Stimulated activated CD8-positive, alpha-beta memory T cell treated with anti-CD3 and anti-CD28 coated beads, Interleukin-7, amount 100 ng/mL, for 48 hours (primary cell): ENCODE measurements at regions not wholly inside any gene's neighbourhood (a gene's known extent, or its start where the extent isn't known, plus 50 kb on each side); places are given as distances from the start of the nearest gene placed in this dataset.

Source experiments
- DNase-seq, 2 donors: peaks; one replicate each; pipeline ENCODE4 v3.0.0-alpha.2; 2020; ENCODE audit warnings: low read depth in 1 of 2; ENCODE audit errors: extremely low read depth in 1 of 2

- no peak for DNase-seq
Measured at GRCh38 chr4:147303873-147304229, 177.0 kb upstream of the EDNRA start.

GRCh38 chr4:147307896-147308674 lies 172.8 kb upstream of the EDNRA start:
- DNase-seq = no peak

- DNase-seq = no peak
Measured at GRCh38 chr4:147309434-147309833, 171.5 kb upstream of the EDNRA start.

- no peak for DNase-seq
Measured at GRCh38 chr4:147310312-147310711, 170.6 kb upstream of the EDNRA start.

GRCh38 chr4:147311956-147312355 lies 168.9 kb upstream of the EDNRA start:
- DNase-seq = no peak

GRCh38 chr4:147312376-147313046 lies 168.4 kb upstream of the EDNRA start:
- no peak for DNase-seq

- no peak for DNase-seq
Measured at GRCh38 chr4:147313108-147313507, 167.8 kb upstream of the EDNRA start.

GRCh38 chr4:147318586-147318985 lies 162.3 kb upstream of the EDNRA start:
- no peak for DNase-seq

- DNase-seq = no peak
Measured at GRCh38 chr4:147325571-147325981, 155.3 kb upstream of the EDNRA start.

- DNase-seq = no peak
Measured at GRCh38 chr4:147326591-147326990, 154.3 kb upstream of the EDNRA start.

- DNase-seq = no peak
Measured at GRCh38 chr4:147327322-147327721, 153.6 kb upstream of the EDNRA start.

- DNase-seq = no peak
Measured at GRCh38 chr4:147328189-147328588, 152.7 kb upstream of the EDNRA start.

GRCh38 chr4:147328756-147329446 lies 152.0 kb upstream of the EDNRA start:
- no peak for DNase-seq

- DNase-seq = no peak
Measured at GRCh38 chr4:147332091-147332490, 148.8 kb upstream of the EDNRA start.

- DNase-seq = no peak
Measured at GRCh38 chr4:147334478-147334877, 146.4 kb upstream of the EDNRA start.

- no peak for DNase-seq
Measured at GRCh38 chr4:147335183-147335582, 145.7 kb upstream of the EDNRA start.

- no peak for DNase-seq
Measured at GRCh38 chr4:147336252-147336651, 144.6 kb upstream of the EDNRA start.

- no peak for DNase-seq
Measured at GRCh38 chr4:147339100-147339499, 141.8 kb upstream of the EDNRA start.

GRCh38 chr4:147340111-147340510 lies 140.8 kb upstream of the EDNRA start:
- DNase-seq = no peak

GRCh38 chr4:147340591-147341120 lies 140.2 kb upstream of the EDNRA start:
- no peak for DNase-seq

GRCh38 chr4:147343692-147344091 lies 137.2 kb upstream of the EDNRA start:
- no peak for DNase-seq

- no peak for DNase-seq
Measured at GRCh38 chr4:147345662-147346061, 135.2 kb upstream of the EDNRA start.
